HG03342 (cell line): ENCODE measurements at regions not wholly inside any gene's neighbourhood (a gene's known extent, or its start where the extent isn't known, plus 50 kb on each side); places are given as distances from the start of the nearest gene placed in this dataset.
"Not testable (repeated sequence)": the region's sequence is repeated elsewhere in the genome, so short reads cannot be mapped to it uniquely, and the experiment has no call there.

Experiments
- ATAC-seq: cut with Tn5 transposase; IDR thresholded peaks from one replicate; pipeline ENCODE4 v1.9.1; 2021; ENCODE audit warnings: mild to moderate bottlenecking, moderate library complexity; ENCODE audit not compliant: unreplicated experiment

DNA sequence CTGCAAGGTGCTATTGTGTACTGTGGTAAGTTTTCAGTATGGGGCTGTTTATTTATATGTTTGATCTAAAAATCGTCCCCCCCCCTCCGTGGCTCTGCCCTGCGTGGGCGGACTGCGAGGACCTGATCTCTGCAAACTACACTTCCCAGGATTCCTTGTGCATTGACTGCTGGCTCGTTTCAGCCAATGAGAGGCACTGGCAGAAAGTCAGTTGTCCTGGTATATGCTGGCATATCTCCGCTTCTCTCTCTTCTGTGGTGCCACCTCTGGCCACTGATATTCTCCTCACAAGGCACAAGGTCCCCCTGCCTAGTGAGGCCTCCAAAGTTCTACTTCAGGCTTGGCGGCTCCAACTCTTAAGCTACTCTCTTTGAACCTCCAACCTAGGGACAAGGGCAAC, 168.8 kb upstream of the ZFP42 start:
- no peak for ATAC-seq

DNA sequence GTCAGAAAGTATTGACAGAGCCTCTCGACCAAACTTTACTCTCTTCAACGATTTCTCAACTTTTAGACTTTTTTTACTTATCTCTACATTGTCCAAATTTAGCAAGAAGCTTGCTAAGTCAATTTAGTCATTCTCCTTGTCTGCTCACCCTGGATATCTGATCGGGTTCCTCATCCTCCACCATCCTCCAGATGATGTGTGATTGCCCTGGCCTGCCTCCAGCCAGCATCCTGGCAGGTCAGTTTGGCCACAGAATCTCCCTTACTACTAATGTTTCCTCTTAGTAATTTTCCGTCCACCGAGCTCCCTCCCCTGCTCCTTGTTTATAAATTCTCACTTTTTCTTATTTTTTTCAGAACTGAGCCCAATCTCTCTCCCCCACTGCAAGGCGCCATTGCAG, 167.9 kb upstream of the ZFP42 start:
- no peak for ATAC-seq

DNA sequence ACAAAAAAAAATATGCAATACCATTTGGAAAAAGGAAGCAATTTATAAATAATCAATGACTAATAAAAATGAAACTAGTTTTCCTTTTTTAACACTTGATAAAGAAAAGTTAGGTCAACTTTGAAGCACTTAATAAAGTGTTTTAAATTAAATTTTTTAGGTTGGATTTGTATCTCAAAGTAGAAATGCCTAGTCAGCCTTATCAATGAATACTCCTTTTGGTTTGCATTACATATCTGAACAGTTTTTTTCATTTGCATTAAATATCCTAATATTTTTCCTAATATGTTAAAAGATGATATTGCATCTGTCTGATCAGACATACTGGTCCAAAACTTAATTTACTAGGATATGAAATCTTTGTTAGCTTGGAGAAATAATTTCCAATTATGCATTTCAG, 155.8 kb upstream of the ZFP42 start:
- no peak for ATAC-seq

DNA sequence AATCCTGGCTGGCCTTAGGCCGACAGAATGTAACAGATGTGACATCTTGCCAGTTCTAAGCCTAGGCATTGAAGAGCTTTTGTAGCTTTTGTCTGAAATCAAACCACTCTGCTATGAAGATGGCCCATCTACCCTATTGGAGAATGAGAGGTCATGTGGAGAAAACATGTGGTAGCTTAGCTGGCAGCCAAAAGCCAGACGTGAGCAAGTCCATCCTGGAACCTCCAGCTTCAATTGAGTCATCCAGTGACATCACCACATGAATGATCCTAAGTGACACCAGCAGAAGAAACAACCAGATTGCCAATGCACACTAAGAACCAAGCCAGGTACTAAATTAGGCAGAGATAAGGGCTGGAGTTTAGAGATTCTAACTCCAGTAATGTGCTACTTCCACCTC, 154.8 kb upstream of the ZFP42 start:
- ATAC-seq: no peak

DNA sequence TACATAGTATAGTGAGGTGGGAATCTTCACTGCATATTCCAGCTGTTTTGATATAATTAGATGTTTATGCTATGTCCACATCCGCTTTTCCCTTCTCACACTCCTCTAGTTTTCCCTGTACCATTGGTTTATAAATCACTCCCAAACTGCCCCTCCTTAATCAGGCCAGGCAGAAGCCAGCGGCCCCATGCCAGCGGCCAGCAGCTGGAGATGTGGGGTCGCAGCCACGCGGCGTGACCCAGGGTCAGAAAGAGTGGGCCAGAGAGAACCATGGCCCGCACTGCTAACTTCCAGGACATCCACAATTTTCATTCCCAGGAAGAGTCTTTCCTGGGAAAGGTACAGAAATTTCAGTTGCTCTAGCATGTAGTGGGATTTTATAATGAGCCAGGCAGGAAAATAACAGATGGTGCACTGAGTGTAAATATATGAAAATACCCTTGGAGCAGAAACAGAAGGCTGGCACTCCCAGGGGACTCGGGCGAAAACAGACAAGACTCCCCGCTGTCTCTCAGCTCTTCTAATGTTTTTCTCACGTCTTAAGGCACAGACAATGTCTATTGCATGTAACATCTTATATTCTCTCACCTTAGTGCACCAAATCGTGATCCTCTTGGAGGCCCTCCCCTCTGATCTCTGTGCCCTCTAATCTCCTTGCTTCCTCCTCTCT, 145.9 kb upstream of the ZFP42 start:
- ATAC-seq: no peak

DNA sequence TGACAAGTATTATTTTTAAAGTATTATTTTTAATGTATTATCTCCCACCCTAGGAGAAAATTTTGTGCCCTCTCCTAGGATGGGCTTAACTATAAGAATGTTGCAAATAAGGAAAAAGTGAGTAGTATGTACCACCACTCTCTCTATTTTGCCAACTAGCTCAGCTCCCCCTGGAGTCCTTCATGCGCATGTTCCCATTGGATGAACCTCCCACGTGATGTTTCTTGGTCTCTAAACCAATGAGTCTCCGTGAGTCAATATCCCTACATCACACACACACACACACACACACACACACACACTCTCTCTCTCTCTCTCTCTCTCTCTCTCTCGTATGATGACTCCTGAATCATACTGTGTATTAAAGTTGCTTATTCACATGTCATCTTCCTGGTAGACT, 129.7 kb upstream of the ZFP42 start:
- ATAC-seq: no peak

DNA sequence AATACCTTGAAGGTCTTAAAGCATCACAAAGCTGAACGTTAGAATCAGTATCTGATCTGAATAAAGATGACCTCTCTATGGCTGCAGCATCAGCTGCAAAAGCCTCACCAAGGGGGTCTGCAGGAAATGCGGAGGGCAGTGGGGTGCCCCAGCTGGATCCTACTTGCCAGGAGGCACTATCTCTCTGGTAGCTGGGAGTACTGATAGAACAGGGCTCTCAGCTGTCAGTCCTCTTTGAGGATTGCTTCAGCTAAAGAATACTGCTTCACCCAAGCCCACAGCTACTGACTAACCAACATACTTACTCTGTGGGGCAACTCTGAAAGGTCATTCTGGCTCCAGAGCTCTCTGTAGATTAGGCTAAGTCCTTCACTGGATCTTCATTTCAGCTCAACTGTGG, 112.5 kb upstream of the ZFP42 start:
- no peak for ATAC-seq

DNA sequence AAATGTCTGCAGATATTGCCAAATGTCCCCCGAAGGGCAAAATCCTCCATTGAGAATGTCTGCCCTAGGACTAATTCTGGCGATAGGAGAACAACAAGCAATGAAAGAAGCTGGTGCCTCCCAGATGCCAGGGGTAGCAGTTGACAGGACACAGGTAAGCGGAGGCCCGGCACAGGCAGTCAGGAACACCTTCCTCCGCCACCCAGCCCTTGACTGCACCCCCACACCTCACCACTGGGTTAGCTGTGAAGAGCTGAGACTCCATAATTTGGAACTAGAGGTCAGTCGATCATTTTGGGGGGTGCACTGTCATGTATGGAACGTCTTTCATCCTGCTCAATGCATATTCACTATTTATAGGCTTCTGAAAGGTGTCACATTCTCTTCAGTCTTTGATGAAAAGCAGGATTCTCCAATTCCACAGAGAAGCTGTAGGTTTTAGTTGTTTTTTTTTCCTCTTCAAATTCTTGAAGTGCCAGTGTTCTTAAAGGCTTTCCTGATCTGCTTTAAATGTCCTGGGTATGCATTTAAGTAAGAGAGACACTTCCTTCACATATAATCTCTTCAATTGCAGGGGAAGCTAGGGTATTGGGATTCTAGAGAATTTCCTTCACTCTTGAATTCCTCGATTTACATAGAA, 111.6 kb upstream of the ZFP42 start:
- no peak for ATAC-seq

DNA sequence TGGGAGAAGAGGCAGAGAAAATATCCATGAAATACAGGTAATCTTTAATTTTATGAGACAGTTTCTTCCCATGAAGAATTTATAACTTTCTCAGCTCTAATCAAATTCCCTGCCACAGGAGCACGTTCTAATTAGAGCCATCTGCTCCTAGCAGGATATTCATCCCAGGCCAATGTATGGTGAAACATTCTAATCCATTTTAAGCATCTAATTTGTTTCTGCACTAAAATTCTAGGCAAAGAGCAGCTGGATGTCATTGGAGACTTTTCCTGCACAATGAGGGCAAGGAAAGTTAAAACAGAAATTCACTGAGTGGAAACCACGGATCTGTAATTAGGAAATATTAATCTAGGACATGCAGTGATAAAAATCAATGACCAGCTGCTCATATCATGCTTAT, 107.7 kb upstream of the ZFP42 start:
- no peak for ATAC-seq

DNA sequence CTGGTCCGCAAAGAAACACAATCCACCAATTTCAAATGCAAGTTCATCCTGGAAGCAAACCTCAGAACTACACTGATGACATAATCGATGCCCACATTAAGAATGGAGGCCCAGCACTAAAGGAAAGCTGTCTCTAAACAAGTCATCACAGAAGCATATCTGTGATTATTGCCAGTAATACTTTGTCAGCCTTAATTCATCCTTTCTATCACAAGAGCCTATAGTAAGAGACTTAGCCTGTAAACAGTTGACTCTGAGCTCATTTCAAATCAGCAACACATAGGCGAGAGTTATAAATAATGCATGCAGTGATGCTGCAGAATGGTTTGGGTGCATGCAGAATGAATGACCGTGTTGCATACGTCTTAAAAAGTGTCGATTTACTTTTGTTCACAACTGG, 105.9 kb upstream of the ZFP42 start:
- ATAC-seq: no peak

DNA sequence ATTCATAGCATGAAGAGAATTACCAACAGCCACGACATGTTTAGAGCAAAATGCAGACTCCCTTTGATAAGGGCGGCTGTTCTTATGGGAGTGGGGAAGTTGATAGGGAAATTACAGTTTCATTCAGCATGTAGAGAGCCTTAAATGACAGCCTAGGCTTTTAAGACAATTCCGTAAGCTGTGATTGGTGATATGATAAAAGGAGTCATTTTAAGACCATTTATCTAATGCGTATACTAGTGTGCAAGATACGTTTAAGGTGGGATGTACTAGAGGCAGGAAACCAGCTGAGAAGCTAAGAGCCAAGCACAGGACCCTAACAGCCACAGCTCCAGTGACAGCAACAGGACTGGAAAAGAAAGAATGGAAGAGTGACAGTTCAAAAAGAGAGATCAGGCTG, 102.2 kb upstream of the ZFP42 start:
- no peak for ATAC-seq

DNA sequence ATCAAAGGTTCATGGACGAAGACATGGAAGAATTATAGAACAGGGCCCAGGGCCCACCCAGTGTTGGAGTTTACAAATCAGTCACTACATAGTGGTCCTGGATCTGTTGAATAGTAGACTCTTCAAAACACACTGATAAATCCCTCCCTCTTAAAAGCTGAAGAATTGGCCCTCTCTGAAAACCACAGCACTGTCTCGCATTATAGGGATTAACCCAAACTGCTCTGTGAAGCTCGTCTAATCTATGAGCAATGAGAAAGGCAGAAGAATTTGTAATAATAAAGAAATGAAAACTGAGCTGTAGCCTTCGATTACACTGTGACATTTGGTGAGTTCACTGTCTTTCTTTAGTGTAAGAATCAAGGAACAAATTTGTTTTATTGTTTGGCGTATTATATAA, 92.5 kb upstream of the ZFP42 start:
- ATAC-seq: no peak

DNA sequence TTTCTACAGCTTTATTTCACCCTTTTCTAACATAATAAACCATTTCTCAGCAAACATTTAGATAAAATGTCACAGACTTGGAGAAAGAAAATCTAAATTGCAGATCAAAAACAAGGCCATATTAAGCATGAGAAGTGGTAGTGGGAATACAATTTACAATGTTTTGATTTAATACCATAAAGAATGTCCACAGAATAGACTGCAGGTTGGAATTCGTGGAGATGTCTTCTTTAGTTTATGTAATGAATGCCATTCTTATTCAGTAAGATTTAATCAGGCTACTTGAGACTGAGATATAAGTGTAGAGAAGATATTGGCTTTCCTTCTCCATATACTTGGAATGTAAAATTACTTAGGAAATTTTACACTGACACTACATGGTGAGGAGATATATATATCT, 91.9 kb upstream of the ZFP42 start:
- no peak for ATAC-seq

DNA sequence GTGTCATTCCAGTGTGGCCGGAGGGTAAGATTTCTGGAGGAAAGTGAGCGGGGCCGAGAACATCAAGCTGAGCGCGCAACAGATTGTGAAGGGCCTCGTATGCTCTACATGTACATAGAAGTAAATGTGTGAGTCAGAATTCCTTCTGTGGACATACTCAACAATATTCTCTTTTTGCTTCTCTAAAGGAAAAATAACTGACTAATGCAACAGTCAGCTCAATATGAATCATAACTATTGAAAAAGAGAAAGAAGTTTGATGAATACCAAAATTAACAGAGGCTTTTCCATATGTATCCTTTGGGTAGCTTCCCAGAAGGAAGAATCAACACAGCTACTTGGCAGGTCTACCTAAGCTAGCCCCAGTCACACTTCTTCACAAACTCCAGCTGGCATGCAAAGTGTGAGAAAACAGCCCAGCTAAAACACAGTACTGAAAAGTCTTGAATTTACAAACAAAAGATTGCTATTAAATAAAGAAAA, 87.5 kb upstream of the ZFP42 start:
- no peak for ATAC-seq

DNA sequence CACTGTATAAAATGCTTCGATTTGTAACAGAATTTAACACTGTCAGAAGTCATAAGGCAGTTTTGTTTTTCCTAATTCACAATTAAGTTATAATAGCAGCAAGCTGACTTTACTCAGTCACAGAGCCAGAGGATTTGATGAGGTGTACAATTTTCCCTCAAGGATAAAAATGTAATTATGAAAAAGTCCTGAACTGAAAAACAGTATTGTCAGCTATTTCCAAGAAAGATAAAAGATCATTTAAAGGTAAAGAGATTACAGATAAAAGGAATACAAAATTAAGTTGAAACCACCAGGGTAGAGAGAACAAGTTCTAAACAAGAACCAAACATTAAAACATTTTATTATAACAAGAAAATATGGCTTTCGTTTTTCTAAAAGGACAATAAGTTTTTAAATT, 86.8 kb upstream of the ZFP42 start:
- no peak for ATAC-seq

DNA sequence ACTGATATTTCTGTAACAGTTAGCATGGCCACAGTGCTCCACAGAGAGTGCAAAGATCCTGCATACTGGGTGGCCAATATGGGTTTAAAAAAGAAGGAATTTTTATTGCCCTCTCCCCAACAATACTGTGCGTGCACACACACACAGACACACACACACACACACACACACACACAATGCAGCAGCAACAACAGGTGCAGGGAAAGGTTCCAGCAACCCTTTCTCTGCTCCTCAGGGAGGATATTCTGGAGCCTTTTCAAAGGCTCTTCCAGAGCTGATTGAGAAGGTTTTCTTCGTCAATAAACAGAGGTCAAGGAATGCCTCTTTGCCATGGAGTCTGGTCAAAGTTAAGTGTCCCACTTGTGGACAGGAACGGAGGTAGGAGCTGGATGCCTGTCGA, 84.8 kb upstream of the ZFP42 start:
- no peak for ATAC-seq

DNA sequence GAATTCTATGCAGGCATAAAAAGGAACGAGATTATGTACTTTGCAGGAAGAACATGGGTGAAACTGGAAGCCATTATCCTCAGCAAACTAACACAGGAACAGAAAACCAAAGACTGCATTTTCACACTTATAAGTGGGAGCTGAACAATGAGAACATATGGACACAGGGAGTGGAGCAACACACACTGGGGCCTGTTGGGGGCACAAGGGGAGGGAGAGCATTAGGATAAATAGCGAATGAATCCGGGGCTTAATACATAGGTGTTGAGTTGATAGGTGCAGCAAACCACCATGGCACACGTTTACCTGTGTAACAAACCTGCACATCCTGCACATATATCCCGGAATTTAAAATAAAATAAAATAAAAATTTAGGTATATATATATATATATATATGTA, 80.2 kb upstream of the ZFP42 start:
- not testable (repeated sequence) for ATAC-seq

DNA sequence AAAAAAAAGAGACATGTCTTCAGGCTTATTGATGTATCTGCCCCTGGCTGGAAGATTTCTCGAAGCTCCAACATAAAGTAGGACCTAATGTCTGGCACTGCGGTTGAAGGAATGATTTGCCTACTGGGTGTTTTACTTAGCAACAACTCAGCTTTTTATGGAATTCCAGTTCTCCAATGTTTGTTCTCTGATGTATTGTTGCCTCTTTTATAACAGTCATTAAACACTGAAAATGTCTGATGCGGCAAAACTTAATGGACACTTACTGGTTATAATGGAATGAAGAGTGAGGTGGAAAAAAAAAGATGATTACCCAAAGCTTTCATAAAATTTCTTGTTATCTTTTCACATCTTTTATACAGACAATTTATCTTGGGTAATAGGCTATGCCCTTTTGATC, 75.6 kb upstream of the ZFP42 start:
- ATAC-seq: no peak

DNA sequence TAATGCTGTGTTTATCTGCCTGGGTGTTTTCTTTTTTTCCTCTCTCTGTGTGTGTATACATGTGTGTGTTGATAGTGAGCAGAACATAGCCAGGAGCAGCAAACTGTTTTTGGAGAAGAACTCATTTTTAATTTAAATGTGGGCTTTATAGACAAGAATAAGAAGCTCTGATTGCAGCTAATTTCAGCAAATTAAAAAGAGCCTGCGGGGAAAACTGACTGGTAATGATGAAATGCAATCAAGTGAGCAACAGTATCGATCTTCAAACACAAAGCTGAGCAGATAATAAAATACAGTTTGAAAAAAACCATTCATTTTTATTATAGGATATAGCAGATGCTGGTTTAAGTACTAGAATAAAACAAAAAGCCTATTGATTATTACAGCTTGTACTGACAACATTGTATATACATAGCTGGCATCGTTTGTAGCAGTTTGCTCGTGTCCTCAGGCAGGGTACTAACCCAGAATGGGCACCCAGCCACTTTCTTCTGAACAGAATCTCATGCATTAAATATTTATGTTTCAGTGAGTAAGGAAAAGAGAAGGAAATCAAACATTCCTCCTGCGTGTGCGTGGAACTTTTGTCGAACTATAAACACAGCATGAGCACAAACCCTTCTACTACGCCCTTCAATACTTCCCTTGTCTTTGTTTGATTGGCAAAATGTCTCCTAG, 73.5 kb upstream of the ZFP42 start:
- no peak for ATAC-seq

DNA sequence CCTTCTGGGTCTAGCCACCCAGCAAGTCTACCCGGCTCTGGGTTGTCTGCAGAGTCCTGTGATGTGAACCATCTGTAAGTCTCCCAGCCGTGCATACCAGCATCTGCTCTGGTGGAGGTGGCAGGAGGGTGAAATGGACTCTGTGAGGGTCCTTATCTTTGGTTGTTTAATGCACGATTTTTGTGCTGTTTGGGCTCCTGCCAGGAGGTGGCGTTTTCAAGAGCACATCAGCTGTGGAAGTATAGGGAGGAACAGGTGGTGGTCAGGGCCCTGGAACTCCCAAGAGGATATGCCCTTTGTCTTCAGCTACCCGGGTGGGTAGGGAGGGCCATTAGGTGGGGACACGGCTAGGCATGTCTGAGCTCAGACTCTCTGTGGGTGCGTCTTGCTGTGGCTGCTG, 66.5 kb upstream of the ZFP42 start:
- ATAC-seq: no peak

DNA sequence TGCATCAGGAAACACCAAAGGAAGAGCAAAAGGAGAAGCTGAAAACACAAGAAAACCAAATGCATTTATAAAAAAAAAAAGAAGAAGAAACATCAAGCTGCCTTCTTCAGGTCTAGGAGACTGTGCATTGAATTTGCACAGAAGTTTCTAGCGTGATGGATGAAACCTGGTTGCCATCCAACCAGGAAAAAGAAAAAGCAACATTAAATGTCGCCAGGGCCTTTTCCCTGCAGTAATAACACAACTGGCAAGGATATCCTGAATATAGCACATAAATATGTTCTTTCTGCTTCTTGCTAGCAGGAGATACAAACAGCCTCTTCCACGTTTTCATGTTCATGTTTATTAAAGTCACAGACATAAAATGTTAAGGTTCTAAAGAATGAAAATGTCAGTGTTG, 60.8 kb upstream of the ZFP42 start:
- ATAC-seq: no peak

DNA sequence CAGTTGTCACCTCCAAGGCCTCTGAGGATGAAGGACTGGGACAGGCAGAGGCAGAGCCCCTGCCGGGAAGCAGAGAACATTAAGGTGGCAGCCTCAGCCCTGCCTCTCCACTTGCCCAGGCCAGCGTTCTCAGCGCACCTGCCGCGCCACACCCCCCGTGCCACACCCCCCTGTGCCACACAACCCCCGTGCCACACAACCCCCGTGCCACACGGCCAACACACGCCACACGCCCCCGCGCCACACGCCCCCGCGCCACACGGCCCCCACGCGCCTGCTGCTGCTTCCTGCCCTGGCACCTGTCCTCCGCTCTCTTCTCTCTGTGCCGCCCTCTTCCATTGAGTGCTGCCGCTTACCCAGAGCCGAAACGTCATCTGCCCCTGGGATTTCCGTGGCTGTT, 58.0 kb upstream of the ZFP42 start:
- no peak for ATAC-seq
